ENCODE measurements at regions not wholly inside any gene's neighbourhood (a gene's known extent, or its start where the extent isn't known, plus 50 kb on each side); places are given as distances from the start of the nearest gene placed in this dataset.
A peak's percentile ranks its signal among the peaks of the same experiment; 100 is the strongest.

DNA sequence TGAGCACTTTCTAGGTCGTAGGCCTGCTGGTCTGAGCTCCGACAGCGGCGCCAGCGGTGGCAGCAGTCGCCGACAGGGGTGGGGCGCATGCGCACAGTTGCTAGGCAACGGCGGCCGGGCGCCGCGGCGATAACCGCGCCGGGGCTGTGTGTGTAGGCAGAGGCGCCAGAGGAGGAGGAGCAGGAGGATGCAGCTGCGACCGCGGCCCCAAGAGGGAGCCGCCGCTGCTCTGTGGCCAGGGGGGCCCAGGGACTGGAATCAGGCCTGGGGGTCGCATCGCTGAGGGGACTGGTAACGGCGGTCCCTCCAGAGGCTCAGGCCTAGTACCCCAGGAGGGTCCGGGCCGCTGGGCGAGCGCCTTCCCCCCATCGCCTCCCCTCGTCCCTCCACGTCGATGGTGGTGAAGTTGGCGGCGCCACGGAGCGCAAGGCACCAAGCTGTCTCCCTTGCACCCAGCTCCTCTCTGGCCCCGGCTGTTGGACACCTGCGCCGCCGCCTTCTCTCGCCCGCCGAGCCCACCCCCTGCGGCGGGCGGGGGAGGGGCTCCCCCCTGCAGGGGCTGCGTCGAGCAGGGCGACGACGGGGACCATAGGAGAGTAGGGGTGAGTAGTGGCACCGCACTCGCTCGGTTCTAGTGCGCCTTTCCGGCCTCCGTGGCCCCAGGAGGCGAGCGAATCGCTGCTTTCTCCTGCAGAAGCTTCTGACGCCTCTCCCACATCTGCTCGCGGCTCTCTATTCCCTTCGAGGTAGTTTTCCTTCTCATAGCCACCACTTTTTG lies 58.6 kb upstream of the ZC4H2 start, which contains the start of gene ZC3H12B:
ZC3H12B (plus strand) TSS at position 159 of the 778 bp plus-strand sequence.
- H3K4me3 ChIP-seq (ENCODE audit: low read length) = peak within 1 kb of the TSS; percentile 39
- DNase-seq (ENCODE audit: low read depth) = peak; percentile 5
- TF ChIP-seq, protein P1, sequence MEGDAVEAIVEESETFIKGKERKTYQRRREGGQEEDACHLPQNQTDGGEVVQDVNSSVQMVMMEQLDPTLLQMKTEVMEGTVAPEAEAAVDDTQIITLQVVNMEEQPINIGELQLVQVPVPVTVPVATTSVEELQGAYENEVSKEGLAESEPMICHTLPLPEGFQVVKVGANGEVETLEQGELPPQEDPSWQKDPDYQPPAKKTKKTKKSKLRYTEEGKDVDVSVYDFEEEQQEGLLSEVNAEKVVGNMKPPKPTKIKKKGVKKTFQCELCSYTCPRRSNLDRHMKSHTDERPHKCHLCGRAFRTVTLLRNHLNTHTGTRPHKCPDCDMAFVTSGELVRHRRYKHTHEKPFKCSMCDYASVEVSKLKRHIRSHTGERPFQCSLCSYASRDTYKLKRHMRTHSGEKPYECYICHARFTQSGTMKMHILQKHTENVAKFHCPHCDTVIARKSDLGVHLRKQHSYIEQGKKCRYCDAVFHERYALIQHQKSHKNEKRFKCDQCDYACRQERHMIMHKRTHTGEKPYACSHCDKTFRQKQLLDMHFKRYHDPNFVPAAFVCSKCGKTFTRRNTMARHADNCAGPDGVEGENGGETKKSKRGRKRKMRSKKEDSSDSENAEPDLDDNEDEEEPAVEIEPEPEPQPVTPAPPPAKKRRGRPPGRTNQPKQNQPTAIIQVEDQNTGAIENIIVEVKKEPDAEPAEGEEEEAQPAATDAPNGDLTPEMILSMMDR (conservative IDR thresholded peaks at IDR 0.05; ENCODE audit: low read depth, low read length) = peak; percentile 27

DNA sequence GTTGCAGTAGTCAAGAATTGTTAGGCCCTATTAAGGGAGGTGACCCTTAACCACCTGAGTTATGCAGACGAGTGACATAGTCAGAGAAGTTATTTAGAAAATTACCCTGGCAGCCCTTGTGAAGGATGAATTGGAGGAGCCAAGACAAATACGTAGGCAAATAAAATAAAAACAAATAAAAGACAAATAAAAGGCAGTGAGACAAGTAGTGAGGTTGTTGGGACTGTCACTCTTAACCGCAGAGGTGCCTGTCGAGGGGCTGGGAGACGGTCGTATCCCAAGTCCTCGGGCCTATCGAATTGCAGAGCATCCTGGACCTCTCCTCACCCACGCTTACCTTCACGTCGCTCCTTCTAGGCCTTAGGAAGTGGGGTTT lies 58.0 kb upstream of the ZC4H2 start:
- no peak for DNase-seq (ENCODE audit: low read depth)
- TF ChIP-seq, protein P1 (conservative IDR thresholded peaks at IDR 0.05; ENCODE audit: low read depth, low read length) = no peak
- H3K4me3 ChIP-seq (ENCODE audit: low read length) = peak overlapping the region; percentile 39
